ENCODE measurements at regions not wholly inside any gene's neighbourhood (a gene's known extent, or its start where the extent isn't known, plus 50 kb on each side); places are given as distances from the start of the nearest gene placed in this dataset.

DNA sequence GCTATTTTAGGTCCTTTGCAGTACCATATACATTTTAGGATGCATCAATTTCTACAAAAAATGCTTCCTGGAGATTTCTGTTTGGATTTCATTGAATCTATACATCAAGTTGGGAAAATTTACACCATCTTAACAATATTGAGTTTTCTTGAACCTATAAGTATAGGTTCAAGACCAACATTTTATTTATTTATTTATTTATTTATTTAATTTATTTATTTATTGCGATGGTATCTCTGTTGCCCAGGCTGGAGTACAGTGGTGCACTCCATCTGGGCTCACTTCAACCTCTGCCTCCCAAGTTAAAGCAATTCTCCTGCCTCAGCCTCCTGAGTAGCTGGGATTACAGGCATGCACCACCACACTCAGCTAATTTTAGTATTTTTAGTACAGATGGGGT, 125.0 kb upstream of the HS3ST2 start:
- Histone ChIP-seq H3K36me3 (ENCODE audit: insufficient read depth, low read length) (no peaks in the 10 kb centered on the region), H3K4me3 (ENCODE audit: low read depth, low read length, poor library complexity, severe bottlenecking) (no peak overlapping the region), H3K79me2 (ENCODE audit: insufficient read depth, low read depth, low read length) (no peaks in the 10 kb centered on the region), H4K20me1 (ENCODE audit: insufficient read depth, low read length) (no peaks in the 10 kb centered on the region), H3K4me1 (ENCODE audit: insufficient read depth, low read length, poor library complexity, severe bottlenecking) (no peaks in the 10 kb centered on the region), H3K27ac (ENCODE audit: low read depth, low read length, poor library complexity, severe bottlenecking) (no peak overlapping the region), H2AFZ (ENCODE audit: low read length) (no peak overlapping the region), H3K4me2 (ENCODE audit: low read length) (no peak overlapping the region), H3K9me2 (ENCODE audit: insufficient read depth, low read length) (no peaks in the 10 kb centered on the region), H3K9me3 (ENCODE audit: low read length) (peaks cover 7% of the 10 kb centered on the region; the same call in 1 of the 2 replicates)
- DNase-seq (ENCODE audit: low spot score) = no peak
- no peak for TF ChIP-seq EZH2phosphoT487 (IDR thresholded peaks at IDR 0.05; ENCODE audit: borderline replicate concordance, low read depth, low read length)
- TF ChIP-seq, protein P1, sequence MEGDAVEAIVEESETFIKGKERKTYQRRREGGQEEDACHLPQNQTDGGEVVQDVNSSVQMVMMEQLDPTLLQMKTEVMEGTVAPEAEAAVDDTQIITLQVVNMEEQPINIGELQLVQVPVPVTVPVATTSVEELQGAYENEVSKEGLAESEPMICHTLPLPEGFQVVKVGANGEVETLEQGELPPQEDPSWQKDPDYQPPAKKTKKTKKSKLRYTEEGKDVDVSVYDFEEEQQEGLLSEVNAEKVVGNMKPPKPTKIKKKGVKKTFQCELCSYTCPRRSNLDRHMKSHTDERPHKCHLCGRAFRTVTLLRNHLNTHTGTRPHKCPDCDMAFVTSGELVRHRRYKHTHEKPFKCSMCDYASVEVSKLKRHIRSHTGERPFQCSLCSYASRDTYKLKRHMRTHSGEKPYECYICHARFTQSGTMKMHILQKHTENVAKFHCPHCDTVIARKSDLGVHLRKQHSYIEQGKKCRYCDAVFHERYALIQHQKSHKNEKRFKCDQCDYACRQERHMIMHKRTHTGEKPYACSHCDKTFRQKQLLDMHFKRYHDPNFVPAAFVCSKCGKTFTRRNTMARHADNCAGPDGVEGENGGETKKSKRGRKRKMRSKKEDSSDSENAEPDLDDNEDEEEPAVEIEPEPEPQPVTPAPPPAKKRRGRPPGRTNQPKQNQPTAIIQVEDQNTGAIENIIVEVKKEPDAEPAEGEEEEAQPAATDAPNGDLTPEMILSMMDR (conservative IDR thresholded peaks at IDR 0.05; ENCODE audit: low read length) = no peak
- intact Hi-C loops (cut with micrococcal nuclease; ENCODE audit: unreplicated experiment) = no loop called here
- ChIA-PET POLR2A (no interaction called here), CTCF (ENCODE audit: unreplicated experiment) (no interaction called here)
- no TSS peak for BruUV-seq (replicated peaks)

DNA sequence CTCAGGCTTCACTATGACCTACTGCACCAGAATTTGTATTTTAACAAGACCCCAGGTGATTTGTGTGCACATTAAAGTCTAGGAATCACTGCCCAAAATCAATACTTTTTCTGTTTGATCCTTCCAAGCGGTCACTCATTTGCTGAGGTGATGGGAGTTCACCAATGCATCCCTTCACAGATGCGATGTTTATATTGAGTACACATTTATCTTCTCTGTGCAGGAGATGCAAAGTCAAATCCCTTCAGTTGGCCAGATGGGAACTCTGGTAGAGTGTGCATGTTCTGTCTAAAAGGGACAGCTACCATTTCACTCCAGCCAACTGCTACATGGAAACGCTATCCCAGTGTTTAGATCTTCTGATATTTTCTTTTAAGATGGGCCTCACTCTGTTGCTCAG, 122.6 kb upstream of the HS3ST2 start:
- BruUV-seq (replicated peaks) = no TSS peak
- no peak overlapping the region for H3K4me3 ChIP-seq (ENCODE audit: low read depth, low read length, poor library complexity, severe bottlenecking)
- DNase-seq (ENCODE audit: low spot score) = no peak
- no peaks in the 10 kb centered on the region for H4K20me1 ChIP-seq (ENCODE audit: insufficient read depth, low read length)
- H3K4me1 ChIP-seq (ENCODE audit: insufficient read depth, low read length, poor library complexity, severe bottlenecking) = no peaks in the 10 kb centered on the region
- POLR2A ChIA-PET = interaction anchor here (0.9 kb wide), 1 partner anchor 1109 kb away, joined by 3 read pairs; no protein-coding TSS in a partner anchor
- peaks cover 7% of the 10 kb centered on the region; the same call in 1 of the 2 replicates for H3K9me3 ChIP-seq (ENCODE audit: low read length)
- CTCF ChIA-PET (ENCODE audit: unreplicated experiment) = no interaction called here
- no peak for TF ChIP-seq EZH2phosphoT487 (IDR thresholded peaks at IDR 0.05; ENCODE audit: borderline replicate concordance, low read depth, low read length)
- TF ChIP-seq, protein P1 (conservative IDR thresholded peaks at IDR 0.05; ENCODE audit: low read length) = no peak
- no peaks in the 10 kb centered on the region for H3K9me2 ChIP-seq (ENCODE audit: insufficient read depth, low read length)
- H3K4me2 ChIP-seq (ENCODE audit: low read length) = no peak overlapping the region
- no peak overlapping the region for H2AFZ ChIP-seq (ENCODE audit: low read length)
- no peaks in the 10 kb centered on the region for H3K36me3 ChIP-seq (ENCODE audit: insufficient read depth, low read length)
- H3K79me2 ChIP-seq (ENCODE audit: insufficient read depth, low read depth, low read length) = no peaks in the 10 kb centered on the region
- intact Hi-C loops (cut with micrococcal nuclease; ENCODE audit: unreplicated experiment) = no loop called here
- H3K27ac ChIP-seq (ENCODE audit: low read depth, low read length, poor library complexity, severe bottlenecking) = no peak overlapping the region

DNA sequence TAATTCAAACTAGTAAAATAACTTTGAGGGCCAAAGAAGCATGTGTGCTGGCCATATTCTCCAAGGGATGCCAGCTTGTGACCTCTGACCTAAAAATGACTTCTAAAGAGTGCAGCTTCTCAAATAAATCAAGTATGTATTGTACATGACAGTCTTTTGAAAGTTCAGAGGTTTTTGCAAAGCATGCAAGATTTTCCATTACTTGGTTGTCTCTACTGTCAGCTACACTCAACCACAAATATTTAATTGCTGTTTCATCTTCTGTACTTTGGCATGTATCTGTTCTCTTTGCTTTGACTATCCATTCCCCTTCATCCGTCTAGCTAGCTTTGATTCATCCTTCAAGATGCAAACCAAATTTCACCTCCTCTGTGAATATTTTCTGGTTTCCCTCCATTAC, 121.9 kb upstream of the HS3ST2 start:
- ChIA-PET POLR2A (interaction anchor here (0.9 kb wide), 1 partner anchor 1109 kb away, joined by 3 read pairs; no protein-coding TSS in a partner anchor), CTCF (ENCODE audit: unreplicated experiment) (no interaction called here)
- no TSS peak for BruUV-seq (replicated peaks)
- intact Hi-C loops (cut with micrococcal nuclease; ENCODE audit: unreplicated experiment) = no loop called here
- Histone ChIP-seq H3K79me2 (ENCODE audit: insufficient read depth, low read depth, low read length) (no peaks in the 10 kb centered on the region), H3K4me1 (ENCODE audit: insufficient read depth, low read length, poor library complexity, severe bottlenecking) (no peaks in the 10 kb centered on the region), H4K20me1 (ENCODE audit: insufficient read depth, low read length) (no peaks in the 10 kb centered on the region), H3K27ac (ENCODE audit: low read depth, low read length, poor library complexity, severe bottlenecking) (no peak overlapping the region), H3K9me2 (ENCODE audit: insufficient read depth, low read length) (no peaks in the 10 kb centered on the region), H3K4me3 (ENCODE audit: low read depth, low read length, poor library complexity, severe bottlenecking) (no peak overlapping the region), H2AFZ (ENCODE audit: low read length) (no peak overlapping the region), H3K4me2 (ENCODE audit: low read length) (no peak overlapping the region), H3K36me3 (ENCODE audit: insufficient read depth, low read length) (no peaks in the 10 kb centered on the region), H3K9me3 (ENCODE audit: low read length) (peaks cover 5% of the 10 kb centered on the region; the same call in 1 of the 2 replicates)
- no peak for DNase-seq (ENCODE audit: low spot score)
- TF ChIP-seq, protein P1 (conservative IDR thresholded peaks at IDR 0.05; ENCODE audit: low read length) = no peak
- TF ChIP-seq EZH2phosphoT487 (IDR thresholded peaks at IDR 0.05; ENCODE audit: borderline replicate concordance, low read depth, low read length) = no peak

Measured in OCI-LY7 (cell line).